ENCODE measurements at regions not wholly inside any gene's neighbourhood (a gene's known extent, or its start where the extent isn't known, plus 50 kb on each side); places are given as distances from the start of the nearest gene placed in this dataset.

DNA sequence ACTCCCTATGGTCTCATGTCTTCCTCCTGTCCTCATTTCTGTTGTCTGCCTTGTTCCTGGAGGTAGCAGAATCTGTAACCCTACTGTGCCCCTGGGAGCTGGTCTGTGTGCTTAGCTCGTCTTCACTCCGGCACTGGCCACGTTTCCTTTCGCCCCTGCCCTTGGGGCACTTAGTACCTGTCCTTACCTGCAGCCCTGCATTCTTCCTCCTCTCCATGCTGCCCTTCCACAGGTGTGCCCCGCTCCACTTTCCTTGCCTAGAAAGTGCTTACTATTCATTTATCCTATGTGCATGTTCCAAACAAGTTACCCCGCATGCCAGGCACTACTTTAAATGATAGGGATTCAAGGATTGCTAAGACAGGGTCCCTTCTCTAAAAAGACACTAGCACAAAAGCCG, 199.9 kb upstream of the ZMIZ1 start:
- H3K9me3 ChIP-seq, result no peaks in the 10 kb centered on the region

DNA sequence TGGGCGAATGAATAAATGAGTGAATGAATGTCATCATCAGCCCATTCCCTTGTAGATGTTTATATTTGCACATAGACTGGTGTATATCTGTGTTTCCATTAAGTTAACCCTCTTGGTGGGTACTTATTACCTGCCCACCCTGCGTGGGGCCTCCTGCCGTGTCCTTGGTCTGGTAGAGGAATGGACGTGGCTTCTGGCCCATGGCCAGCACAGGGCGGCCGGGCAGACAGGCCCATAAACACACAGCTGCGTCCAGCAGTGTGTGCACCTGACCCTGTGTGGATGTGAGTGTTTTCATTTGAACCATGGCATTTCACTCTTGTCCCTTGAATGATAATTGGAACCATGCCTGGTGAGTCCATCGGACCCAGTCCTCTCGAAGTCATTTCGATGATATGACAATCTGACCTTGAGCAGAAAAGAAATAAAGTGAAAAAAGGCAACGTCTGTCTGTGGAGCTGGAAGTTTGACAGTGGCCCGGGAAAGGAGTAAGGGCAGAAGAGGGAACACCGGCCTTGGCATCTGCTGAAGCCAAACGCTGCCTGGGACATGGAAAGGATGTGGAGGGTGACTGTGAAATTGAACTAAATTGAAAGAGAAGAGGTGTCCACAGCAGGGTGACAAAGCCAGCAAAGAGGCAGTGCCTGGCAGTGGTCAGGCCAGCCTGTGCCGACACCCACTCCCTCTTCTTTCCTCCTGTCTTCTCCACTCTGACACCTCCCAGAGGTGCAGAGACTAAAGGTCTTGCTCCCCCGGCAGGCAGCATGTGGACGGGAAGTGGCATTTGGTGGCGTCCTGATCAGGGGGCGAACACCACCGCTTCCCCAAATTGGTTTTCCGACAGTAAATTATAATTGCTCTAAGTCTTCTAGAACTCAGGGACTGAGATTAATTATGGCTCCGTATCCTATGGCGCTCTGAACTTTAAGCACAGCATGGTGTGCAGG, 199.0 kb upstream of the ZMIZ1 start:
- TF ChIP-seq, protein P1, sequence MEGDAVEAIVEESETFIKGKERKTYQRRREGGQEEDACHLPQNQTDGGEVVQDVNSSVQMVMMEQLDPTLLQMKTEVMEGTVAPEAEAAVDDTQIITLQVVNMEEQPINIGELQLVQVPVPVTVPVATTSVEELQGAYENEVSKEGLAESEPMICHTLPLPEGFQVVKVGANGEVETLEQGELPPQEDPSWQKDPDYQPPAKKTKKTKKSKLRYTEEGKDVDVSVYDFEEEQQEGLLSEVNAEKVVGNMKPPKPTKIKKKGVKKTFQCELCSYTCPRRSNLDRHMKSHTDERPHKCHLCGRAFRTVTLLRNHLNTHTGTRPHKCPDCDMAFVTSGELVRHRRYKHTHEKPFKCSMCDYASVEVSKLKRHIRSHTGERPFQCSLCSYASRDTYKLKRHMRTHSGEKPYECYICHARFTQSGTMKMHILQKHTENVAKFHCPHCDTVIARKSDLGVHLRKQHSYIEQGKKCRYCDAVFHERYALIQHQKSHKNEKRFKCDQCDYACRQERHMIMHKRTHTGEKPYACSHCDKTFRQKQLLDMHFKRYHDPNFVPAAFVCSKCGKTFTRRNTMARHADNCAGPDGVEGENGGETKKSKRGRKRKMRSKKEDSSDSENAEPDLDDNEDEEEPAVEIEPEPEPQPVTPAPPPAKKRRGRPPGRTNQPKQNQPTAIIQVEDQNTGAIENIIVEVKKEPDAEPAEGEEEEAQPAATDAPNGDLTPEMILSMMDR (IDR thresholded peaks at IDR 0.05), result no peak
- TF ChIP-seq POLR2A (IDR thresholded peaks at IDR 0.05), result no peak
- intact Hi-C loops (cut with DNase I), result no loop called here
- Histone ChIP-seq H3K4me3 (no peak overlapping the region), H3K36me3 (no peaks in the 10 kb centered on the region), H3K4me1 (no peaks in the 10 kb centered on the region), H3K27ac (no peak overlapping the region), H3K27me3 (no peaks in the 10 kb centered on the region), H3K9me3 (no peaks in the 10 kb centered on the region)
- WGBS (ENCODE audit: insufficient coverage, low coverage, low lambda C conversion rate, missing lambda C conversion rate), result 76% methylated on average over 17 of the region's 23 CpGs
- no peak for ATAC-seq
- DNase-seq, result no peak

More for the DNA sequence above, 199.9 kb upstream of the ZMIZ1 start:
- no peak for TF ChIP-seq POLR2A (IDR thresholded peaks at IDR 0.05)
- TF ChIP-seq, protein P1 (IDR thresholded peaks at IDR 0.05), result no peak
- Histone ChIP-seq H3K4me1 (no peaks in the 10 kb centered on the region), H3K27ac (no peak overlapping the region), H3K27me3 (no peaks in the 10 kb centered on the region), H3K36me3 (no peaks in the 10 kb centered on the region), H3K4me3 (no peak overlapping the region)
- DNase-seq (no peak), ATAC-seq (no peak)
- 96% methylated on average over 7 of the region's 7 CpGs for WGBS (ENCODE audit: insufficient coverage, low coverage, low lambda C conversion rate, missing lambda C conversion rate)
- intact Hi-C loops (cut with DNase I), result no loop called here

DNA sequence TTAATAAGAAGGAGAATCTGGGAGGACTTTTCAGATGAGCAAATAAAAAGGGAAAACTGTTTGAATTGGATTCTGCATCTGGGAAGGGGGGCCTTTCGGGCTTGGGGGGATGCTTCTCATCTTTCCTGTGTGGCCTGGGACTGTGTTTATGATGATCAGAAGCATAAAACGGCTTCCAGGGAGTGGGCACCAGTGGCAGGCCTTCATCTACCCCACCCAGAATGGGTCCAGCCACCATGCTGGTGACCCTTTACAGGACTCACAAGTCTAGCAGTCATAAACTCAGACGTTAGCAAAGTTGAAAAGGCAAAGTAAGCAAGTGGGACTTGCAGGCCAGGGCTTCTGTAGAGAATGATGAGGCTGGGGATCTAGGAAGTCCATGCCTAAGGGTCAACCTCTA, 198.3 kb upstream of the ZMIZ1 start:
- Histone ChIP-seq H3K4me3 (no peak overlapping the region), H3K27ac (no peak overlapping the region), H3K36me3 (no peaks in the 10 kb centered on the region), H3K4me1 (no peaks in the 10 kb centered on the region), H3K9me3 (no peaks in the 10 kb centered on the region), H3K27me3 (no peaks in the 10 kb centered on the region)
- no peak for TF ChIP-seq POLR2A (IDR thresholded peaks at IDR 0.05)
- TF ChIP-seq, protein P1 (IDR thresholded peaks at IDR 0.05), result no peak
- intact Hi-C loops (cut with DNase I), result no loop called here
- ATAC-seq (no peak), DNase-seq (no peak)
- whole genome bisulfite sequencing (ENCODE audit: insufficient coverage, low coverage, low lambda C conversion rate, missing lambda C conversion rate), result 86% methylated on average over 3 of the region's 3 CpGs

DNA sequence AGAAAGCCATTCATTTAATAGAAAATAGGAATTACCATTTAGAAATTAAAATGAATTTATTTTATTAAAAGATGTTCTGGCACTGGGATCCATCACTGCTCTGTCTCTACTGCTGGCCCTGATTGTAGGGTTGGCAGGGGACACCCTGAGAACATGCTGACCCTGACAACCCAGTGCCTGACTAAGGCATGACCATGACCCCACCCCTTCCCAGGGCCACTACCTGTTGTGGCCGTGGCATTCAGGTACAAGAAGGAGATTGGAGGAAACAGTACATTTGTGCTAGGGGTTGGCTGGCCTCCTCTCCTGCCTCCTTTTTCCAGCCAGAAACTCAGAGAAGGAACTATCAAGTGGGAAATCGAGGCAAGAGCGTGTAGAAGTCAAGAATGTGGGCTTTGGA, 197.0 kb upstream of the ZMIZ1 start:
- WGBS (ENCODE audit: insufficient coverage, low coverage, low lambda C conversion rate, missing lambda C conversion rate), result 100% methylated on average over 1 of the region's 3 CpGs
- intact Hi-C loops (cut with DNase I), result no loop called here
- Histone ChIP-seq H3K9me3 (no peaks in the 10 kb centered on the region), H3K27ac (no peak overlapping the region), H3K36me3 (no peaks in the 10 kb centered on the region), H3K4me3 (no peak overlapping the region), H3K27me3 (no peaks in the 10 kb centered on the region), H3K4me1 (no peaks in the 10 kb centered on the region)
- ATAC-seq, result no peak
- TF ChIP-seq, protein P1 (IDR thresholded peaks at IDR 0.05), result no peak
- TF ChIP-seq POLR2A (IDR thresholded peaks at IDR 0.05), result no peak
- no peak for DNase-seq

All from right lobe of liver (tissue), 6 donors.